OCI-LY7 (cell line): ENCODE measurements at regions not wholly inside any gene's neighbourhood (a gene's known extent, or its start where the extent isn't known, plus 50 kb on each side); places are given as distances from the start of the nearest gene placed in this dataset.

Experiments
- BruUV-seq: library from RNA; stranded (reverse); fragments of 400-500 nt; replicated peaks from 2 replicates; lab custom pipeline; 2021; lab: Mats Ljungman, UMichigan
- CTCF ChIA-PET: fragments of 300-600 bp; sonication (Branson Sonifier 250); formaldehyde crosslinking; loops from one replicate; lab custom pipeline; 2022; ENCODE audit warnings: antibody characterized with exemption; ENCODE audit not compliant: unreplicated experiment; lab: Charles Lee
- POLR2A ChIA-PET: fragments of 300-600 bp; sonication (Branson Sonifier 250); formaldehyde crosslinking; loops from one replicate; lab custom pipeline; 2022; ENCODE audit warnings: antibody characterized with exemption; lab: Charles Lee
- DNase-seq: peaks from one replicate; pipeline ENCODE4 v3.0.0-alpha.2; 2015; ENCODE audit warnings: low spot score
- H2AFZ ChIP-seq: fragments of 200-600 bp; sonication (generic), shearing (Covaris generic); 2 replicates; pipeline ENCODE4 v1.6.1; 2014; ENCODE audit warnings: mild to moderate bottlenecking, antibody characterized with exemption, low read length, moderate library complexity
- H3K27ac ChIP-seq: fragments of 200-600 bp; sonication (generic); 2 replicates; pipeline ENCODE4 v1.5.1; 2014; ENCODE audit warnings: mixed run types, low read depth, mild to moderate bottlenecking, moderate library complexity, low read length, inconsistent platforms; ENCODE audit not compliant: poor library complexity, severe bottlenecking
- H3K36me3 ChIP-seq: fragments of 200-600 bp; sonication (generic); 2 replicates; pipeline ENCODE4 v1.6.1; 2014; ENCODE audit warnings: mild to moderate bottlenecking, antibody characterized with exemption, low read length, moderate library complexity, mixed read lengths; ENCODE audit not compliant: insufficient read depth
- H3K4me1 ChIP-seq: fragments of 200-600 bp; sonication (generic); 2 replicates; pipeline ENCODE4 v1.5.1; 2014; ENCODE audit warnings: mild to moderate bottlenecking, low read length; ENCODE audit not compliant: insufficient read depth, poor library complexity, severe bottlenecking
- H3K4me2 ChIP-seq: fragments of 200-600 bp; sonication (generic); 2 replicates; pipeline ENCODE4 v1.6.1; 2014; ENCODE audit warnings: mild to moderate bottlenecking, low read length
- H3K4me3 ChIP-seq: fragments of 200-600 bp; sonication (generic); 2 replicates; pipeline ENCODE4 v1.5.1; 2014; ENCODE audit warnings: mild to moderate bottlenecking, low read depth, low read length; ENCODE audit not compliant: poor library complexity, severe bottlenecking
- H3K79me2 ChIP-seq: fragments of 200-600 bp; sonication (generic); 2 replicates; pipeline ENCODE4 v1.6.1; 2016; ENCODE audit warnings: low read depth, mild to moderate bottlenecking, low read length, moderate library complexity, mixed read lengths; ENCODE audit not compliant: insufficient read depth
- H3K9me2 ChIP-seq: fragments of 200-600 bp; sonication (generic); 2 replicates; pipeline ENCODE4 v1.6.1; 2016; ENCODE audit warnings: mild to moderate bottlenecking, low read length, mixed read lengths; ENCODE audit not compliant: insufficient read depth
- H3K9me3 ChIP-seq: fragments of 200-600 bp; sonication (generic); 2 replicates; pipeline ENCODE4 v1.6.1; 2014; ENCODE audit warnings: mild to moderate bottlenecking, mixed run types, low read length, mixed read lengths
- H4K20me1 ChIP-seq: fragments of 200-600 bp; sonication (generic); 2 replicates; pipeline ENCODE4 v1.6.1; 2014; ENCODE audit warnings: mild to moderate bottlenecking, antibody characterized with exemption, low read length, moderate library complexity, mixed read lengths; ENCODE audit not compliant: insufficient read depth
- CTCF ChIP-seq: fragments of 200-600 bp; sonication (generic); conservative IDR thresholded peaks from 2 replicates; pipeline ENCODE4 v1.5.1; 2014; ENCODE audit warnings: mild to moderate bottlenecking, antibody characterized with exemption, low read length, moderate library complexity, mixed read lengths
- EZH2phosphoT487 ChIP-seq: fragments of 200-600 bp; sonication (generic); IDR thresholded peaks from 2 replicates; pipeline ENCODE4 v1.6.1; 2018; ENCODE audit warnings: low read depth, borderline replicate concordance, mild to moderate bottlenecking, mixed run types, antibody characterized with exemption, low read length, moderate library complexity, mixed read lengths
- intact Hi-C: fragments of 100-400 bp; cut with micrococcal nuclease; formaldehyde crosslinking; loops from one replicate; pipeline ENCODE4 v1.10.0; 2022; ENCODE audit not compliant: unreplicated experiment

- Histone ChIP-seq H3K9me3 (no peaks in the 10 kb centered on the region), H3K4me1 (peaks cover 5% of the 10 kb centered on the region), H3K9me2 (no peaks in the 10 kb centered on the region), H2AFZ (no peak overlapping the region), H3K27ac (no peak overlapping the region), H3K4me3 (no peak overlapping the region), H4K20me1 (no peaks in the 10 kb centered on the region), H3K4me2 (no peak overlapping the region), H3K36me3 (no peaks in the 10 kb centered on the region), H3K79me2 (no peaks in the 10 kb centered on the region)
- no peak for DNase-seq
- intact Hi-C loops, result no loop called here
- TF ChIP-seq CTCF, result no peak
- no peak for TF ChIP-seq EZH2phosphoT487
- no TSS peak for BruUV-seq
- CTCF ChIA-PET, result no interaction called here
- POLR2A ChIA-PET, result no interaction called here
Observed at GRCh38 chr5:56507351-56507930, 274.3 kb upstream of the ANKRD55 start.

GRCh38 chr5:56506211-56506965, 273.3 kb upstream of the ANKRD55 start:
- Histone ChIP-seq H2AFZ (no peak overlapping the region), H3K79me2 (no peaks in the 10 kb centered on the region), H3K9me2 (no peaks in the 10 kb centered on the region), H3K9me3 (no peaks in the 10 kb centered on the region), H4K20me1 (no peaks in the 10 kb centered on the region), H3K27ac (no peak overlapping the region), H3K4me2 (no peak overlapping the region), H3K36me3 (no peaks in the 10 kb centered on the region), H3K4me3 (no peak overlapping the region), H3K4me1 (peaks cover 11% of the 10 kb centered on the region)
- BruUV-seq, result no TSS peak
- no peak for TF ChIP-seq CTCF
- TF ChIP-seq EZH2phosphoT487, result no peak
- intact Hi-C loops, result no loop called here
- ChIA-PET CTCF (no interaction called here), POLR2A (interaction anchor here (0.5 to 1.2 kb wide), 2 partner anchors 14 to 552 kb away, joined by 3 to 4 read pairs; no protein-coding TSS in a partner anchor)
- DNase-seq, result no peak

GRCh38 chr5:56503929-56504328, 270.8 kb upstream of the ANKRD55 start:
- Histone ChIP-seq H3K9me3 (no peaks in the 10 kb centered on the region), H3K79me2 (no peaks in the 10 kb centered on the region), H4K20me1 (no peaks in the 10 kb centered on the region), H3K4me3 (no peak overlapping the region), H3K4me1 (peaks cover 11% of the 10 kb centered on the region), H3K9me2 (no peaks in the 10 kb centered on the region), H2AFZ (no peak overlapping the region), H3K4me2 (no peak overlapping the region), H3K36me3 (no peaks in the 10 kb centered on the region), H3K27ac (no peak overlapping the region)
- ChIA-PET POLR2A (no interaction called here), CTCF (no interaction called here)
- TF ChIP-seq EZH2phosphoT487, result no peak
- no peak for TF ChIP-seq CTCF
- no peak for DNase-seq
- no TSS peak for BruUV-seq
- intact Hi-C loops, result no loop called here
